GM19035 (cell line): ENCODE measurements at regions not wholly inside any gene's neighbourhood (a gene's known extent, or its start where the extent isn't known, plus 50 kb on each side); places are given as distances from the start of the nearest gene placed in this dataset.
"Not testable (repeated sequence)": the region's sequence is repeated elsewhere in the genome, so short reads cannot be mapped to it uniquely, and the experiment has no call there.

ENCODE experiments used
- ATAC-seq: cut with Tn5 transposase; IDR thresholded peaks from one replicate; pipeline ENCODE4 v1.9.1; 2021; ENCODE audit not compliant: unreplicated experiment

DNA sequence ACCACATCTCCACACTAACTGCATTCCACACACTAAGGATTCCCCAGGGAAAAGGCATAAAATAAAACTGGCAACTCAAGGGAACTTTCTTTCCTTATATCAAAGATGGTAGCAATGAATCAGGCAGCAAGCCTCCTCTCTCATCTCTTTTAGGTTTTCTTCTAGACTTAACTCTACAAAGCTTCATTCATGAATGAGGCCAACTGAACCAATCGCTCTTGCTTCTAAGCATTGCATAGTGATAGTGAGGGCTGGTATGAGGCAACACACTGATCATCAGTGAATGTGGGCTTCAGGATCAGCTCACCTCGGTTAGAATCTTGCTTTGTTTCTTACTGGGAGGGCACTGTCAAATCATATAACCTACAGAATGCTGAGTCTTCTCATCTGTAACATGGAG lies 1090.7 kb upstream of the MIR17HG start:
- ATAC-seq: no peak

DNA sequence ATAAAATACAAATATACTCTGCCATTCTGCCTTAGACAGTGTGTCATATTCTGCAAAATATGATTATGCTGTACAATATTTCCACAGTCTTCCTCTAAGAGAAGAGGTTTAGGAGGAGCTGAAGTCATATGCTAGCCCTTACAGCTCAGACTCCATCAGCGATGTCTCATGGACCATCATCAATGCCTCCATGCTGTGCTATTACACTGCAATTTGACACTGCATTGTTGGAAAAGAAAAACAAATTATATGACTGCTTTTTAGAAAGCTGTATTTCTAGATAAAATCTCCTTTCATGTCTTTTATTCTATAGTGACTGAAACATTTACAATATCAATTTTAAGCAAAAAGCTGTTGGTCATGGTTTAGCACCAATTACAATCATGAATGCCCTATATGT lies 1089.4 kb upstream of the MIR17HG start:
- ATAC-seq: no peak

GRCh38 chr13:90261343-90261742 lies 1086.1 kb upstream of the MIR17HG start:
- no peak for ATAC-seq

DNA sequence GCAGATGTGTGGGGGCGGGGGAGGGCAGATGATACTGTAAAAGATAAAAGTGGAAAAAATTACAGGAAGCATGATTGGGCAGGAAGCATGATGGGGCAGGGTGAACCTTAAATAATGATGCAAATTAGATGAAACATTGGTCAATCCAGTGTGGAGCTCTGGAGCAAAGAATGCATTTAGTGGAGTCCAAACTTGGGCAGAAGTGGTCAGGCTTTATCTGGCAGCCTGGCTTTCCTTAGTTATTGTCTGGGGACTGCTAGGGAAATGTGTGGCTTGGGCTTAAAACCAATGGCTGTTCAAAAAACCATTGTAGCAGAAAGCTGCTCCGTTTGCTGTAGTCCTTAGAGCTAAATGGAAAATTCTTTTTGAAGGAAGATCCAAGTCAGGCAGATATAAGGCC lies 1077.3 kb upstream of the MIR17HG start:
- ATAC-seq: no peak

- no peak for ATAC-seq
Measured at GRCh38 chr13:90272356-90272755, 1075.1 kb upstream of the MIR17HG start.

DNA sequence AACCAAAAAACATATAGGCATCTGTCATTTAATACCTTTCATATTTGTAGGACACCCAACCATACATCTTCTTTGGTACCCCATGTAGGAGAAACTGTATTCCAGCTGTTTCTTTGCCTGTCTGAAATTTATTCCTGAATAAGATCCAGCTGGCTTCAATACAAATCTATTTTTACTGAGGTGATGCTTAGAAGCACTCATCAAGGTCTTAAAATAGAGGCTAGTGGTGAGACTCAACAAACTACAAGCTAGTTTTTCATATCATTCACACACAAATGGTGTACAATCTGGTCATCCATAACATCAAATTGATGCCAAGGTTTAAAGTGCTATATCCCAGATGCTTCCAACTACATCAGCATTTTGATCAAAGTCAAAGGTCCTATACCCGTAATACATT lies 1071.3 kb upstream of the MIR17HG start:
- ATAC-seq: no peak

GRCh38 chr13:90278231-90278630 lies 1069.3 kb upstream of the MIR17HG start:
- not testable (repeated sequence) for ATAC-seq

DNA sequence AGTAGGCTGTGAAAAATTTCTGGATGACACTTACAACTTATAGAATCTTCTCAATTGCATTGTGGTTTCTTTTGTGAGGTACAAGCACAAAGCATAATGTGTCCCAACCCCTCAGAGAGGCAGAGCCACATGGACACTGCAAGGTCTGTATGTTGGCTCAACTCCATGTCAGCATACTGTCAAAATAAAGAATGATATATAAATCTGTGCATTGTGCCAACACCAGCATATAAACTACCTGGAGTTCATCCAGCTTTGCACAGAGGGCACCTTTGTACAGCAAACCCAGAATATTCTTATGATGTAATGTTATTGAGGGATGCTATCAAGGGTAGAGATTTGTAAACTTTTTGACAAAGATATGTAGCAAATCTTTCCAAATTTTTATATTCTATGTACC lies 1065.8 kb upstream of the MIR17HG start:
- ATAC-seq: no peak

DNA sequence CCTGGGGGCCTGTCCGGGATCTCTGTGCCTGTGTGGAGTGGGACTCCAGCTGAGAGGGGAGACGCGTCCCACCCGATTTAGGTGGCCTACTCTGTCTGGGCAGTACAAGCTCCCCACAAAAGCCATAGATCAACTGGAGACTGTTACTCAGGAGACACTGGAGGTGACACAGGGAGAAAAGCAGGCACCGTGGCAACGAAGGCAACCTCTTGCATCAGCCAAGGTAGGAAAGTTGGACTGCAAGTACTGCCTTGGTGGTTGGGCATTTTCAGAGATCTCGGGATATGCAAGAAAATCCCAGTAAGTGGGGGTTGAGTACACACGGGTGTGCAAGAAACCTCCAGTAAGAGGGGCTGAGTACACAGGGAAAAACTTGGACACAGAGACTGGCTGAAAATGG lies 1060.0 kb upstream of the MIR17HG start:
- ATAC-seq: no peak

- ATAC-seq: no peak
Measured at GRCh38 chr13:90293793-90294361, 1053.6 kb upstream of the MIR17HG start.

- no peak for ATAC-seq
Measured at GRCh38 chr13:90299238-90299637, 1048.2 kb upstream of the MIR17HG start.

DNA sequence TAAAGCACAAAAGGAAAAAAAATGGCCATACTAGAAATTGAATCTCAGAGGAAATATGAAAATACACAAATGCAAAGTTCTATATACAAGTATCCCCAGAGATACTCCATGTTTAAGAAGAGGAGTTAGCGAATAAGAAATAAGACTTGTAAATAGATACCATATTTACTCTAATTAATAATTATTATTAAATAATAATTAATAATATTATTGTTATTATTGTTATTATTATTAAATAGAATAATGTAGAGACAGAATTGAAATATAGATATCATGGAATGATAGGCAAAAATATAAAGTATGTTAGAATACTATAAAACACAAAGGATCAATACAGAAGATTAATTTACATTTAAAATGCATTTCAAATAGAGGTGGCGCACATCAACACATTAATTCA lies 1047.5 kb upstream of the MIR17HG start:
- no peak for ATAC-seq

DNA sequence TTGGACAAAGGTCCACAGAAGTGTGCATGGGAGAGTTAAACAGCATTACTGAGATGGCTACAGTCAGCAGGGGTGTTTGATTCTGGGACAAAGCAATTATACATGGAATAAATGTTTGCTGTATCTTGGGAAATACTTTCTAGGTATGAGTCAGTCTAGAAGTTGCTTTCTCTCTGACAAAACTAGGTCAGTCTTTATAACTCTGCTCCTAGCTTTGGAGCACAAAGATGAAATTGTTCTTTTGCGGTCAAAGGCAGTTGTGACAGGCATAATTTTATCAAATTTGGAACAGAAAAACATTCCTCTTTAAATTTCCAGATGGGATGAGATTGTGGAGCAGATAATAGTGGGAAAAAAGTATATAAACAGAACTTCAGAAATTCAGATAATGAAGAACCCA lies 1045.4 kb upstream of the MIR17HG start:
- no peak for ATAC-seq

DNA sequence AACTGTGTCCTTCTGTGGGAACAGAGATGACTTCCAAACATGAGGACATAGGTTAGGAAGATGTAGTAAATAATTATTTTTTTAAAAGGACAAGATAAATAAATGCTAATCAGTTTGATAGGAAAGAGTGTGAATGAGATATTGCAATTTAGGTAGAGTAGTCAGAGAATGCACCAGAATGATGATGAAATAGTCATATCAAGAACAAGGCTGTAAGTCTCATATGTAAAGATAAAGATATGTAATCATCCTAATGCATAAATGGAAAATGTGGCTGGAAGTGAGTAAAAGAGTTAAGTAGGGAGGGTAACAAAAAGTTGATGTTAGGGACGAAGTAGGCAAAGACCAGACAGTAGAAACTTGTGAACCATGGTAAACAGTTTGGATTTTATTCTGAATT lies 1041.7 kb upstream of the MIR17HG start:
- ATAC-seq: no peak

GRCh38 chr13:90307136-90307535 lies 1040.4 kb upstream of the MIR17HG start:
- no peak for ATAC-seq

DNA sequence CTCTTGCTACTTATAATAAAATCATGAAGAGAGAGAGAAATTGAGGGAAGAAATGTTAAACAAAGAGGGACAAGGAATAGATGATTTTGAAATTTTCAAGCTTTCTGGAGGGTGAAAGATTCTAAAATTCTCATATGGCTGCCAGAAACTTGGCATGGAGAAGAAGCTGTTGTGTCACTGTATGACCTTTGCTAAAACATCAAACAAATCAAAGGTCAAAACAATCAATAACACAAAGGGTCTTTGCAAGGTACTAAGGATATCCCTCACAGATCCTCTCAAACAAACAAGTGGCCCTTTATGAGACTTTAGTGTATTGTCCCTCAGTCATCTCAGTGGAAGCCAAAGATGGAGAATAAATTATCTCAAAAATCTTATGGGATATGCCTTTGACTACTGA lies 1039.2 kb upstream of the MIR17HG start:
- no peak for ATAC-seq

DNA sequence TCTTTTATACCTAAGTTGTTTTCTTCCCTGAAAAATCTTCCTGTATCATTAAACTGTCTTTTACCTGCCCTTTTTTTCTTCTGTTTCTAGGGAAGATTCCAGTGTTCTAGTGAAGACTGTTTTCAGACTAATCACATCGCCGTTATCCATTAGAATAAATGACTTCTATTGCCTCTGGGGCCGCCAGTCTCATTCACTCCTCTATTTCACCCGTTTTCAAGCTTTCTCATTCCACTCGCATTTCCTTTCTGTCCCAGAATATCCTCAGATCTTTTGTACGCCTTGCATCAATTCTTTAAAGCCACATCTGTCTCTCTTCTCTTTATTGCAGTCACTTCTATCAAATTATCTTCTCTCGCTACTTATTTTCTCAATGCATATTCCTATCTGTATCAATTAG lies 1035.6 kb upstream of the MIR17HG start:
- ATAC-seq: no peak

GRCh38 chr13:90315061-90315460 lies 1032.4 kb upstream of the MIR17HG start:
- no peak for ATAC-seq

DNA sequence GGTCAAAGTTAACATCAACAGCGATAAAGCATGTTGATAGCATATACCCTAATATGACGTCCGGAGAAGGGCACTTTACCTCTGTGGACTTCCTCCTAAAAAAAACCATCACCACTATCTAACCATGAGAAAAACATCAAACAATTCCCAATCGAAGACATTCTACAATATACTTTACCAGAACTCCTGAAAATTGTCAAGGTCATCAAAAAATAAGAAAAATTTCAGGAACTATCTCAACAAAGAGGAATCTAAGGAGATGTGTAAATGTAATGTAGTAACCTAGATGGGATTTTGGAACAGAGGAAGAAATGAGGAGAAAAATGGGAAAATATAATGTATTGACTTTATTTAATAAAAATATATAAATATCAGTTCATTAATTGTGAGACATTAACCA lies 1026.8 kb upstream of the MIR17HG start:
- ATAC-seq: no peak

GRCh38 chr13:90321281-90321931 lies 1026.1 kb upstream of the MIR17HG start:
- ATAC-seq: no peak

DNA sequence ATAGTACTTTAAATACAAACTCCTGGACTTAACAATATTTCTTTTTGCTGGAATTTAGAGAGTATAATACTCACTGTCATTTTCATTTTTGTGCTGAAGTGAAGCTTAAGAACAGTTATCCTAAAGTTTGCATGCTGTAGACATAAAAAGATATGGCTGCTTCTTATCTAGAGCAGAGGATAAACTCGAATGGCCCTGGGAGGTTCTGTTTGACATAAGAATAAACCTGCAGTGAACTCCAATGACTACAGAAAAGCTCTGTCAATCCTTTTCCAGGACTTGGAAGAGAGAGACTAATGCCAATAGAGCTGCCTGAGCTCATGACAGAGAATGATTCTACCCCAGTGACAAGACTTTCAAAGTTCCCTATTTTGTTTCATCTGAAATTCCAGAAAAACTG lies 1017.8 kb upstream of the MIR17HG start:
- no peak for ATAC-seq

GRCh38 chr13:90331974-90332373 lies 1015.5 kb upstream of the MIR17HG start:
- no peak for ATAC-seq

DNA sequence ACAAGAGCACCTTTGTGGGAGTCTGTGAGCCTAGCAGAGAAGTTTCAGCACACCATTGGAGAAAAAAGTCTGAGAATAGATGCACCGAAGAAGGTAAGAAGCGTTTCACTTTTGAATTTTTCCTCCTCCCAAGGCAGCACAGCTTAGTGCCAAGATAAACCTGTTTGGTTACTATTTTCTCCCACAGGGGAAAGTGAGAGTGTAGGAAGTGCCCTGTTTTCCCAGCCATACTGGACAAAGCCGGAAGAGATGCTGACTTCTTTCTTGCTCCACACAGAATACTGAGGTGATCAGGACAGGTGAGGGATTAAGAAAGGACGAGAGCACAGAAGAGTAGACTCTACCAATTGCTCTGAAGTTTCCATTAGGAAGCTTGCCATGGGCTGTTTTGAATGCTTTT lies 1011.0 kb upstream of the MIR17HG start:
- no peak for ATAC-seq
